HepG2 (cell line): ENCODE measurements at regions not wholly inside any gene's neighbourhood (a gene's known extent, or its start where the extent isn't known, plus 50 kb on each side); places are given as distances from the start of the nearest gene placed in this dataset.
"Not testable (repeated sequence)": the region's sequence is repeated elsewhere in the genome, so short reads cannot be mapped to it uniquely, and the experiment has no call there.

Experiments used
- CREM ChIP-seq, 2 experiments: sonication (generic) in 1 of 2; formaldehyde crosslinking in 1 of 2; IDR thresholded peaks; 2 replicates each; pipeline versions ENCODE4 v1.4.0 to v1.6.1; 2016 to 2020; ENCODE audit warnings: antibody characterized with exemption in 1 of 2, mild to moderate bottlenecking in 1 of 2, missing genetic modification reagents in 1 of 2
- CTCF ChIP-seq: sonication (generic); formaldehyde crosslinking; IDR thresholded peaks from 2 replicates; pipeline ENCODE4 v1.5.0; 2020; ENCODE audit warnings: mild to moderate bottlenecking, missing genetic modification reagents, moderate library complexity
- ESRRA ChIP-seq: sonication (generic); formaldehyde crosslinking; IDR thresholded peaks from 2 replicates; pipeline ENCODE4 v1.5.1; 2020; ENCODE audit warnings: mild to moderate bottlenecking, low read depth, missing genetic modification reagents
- EZH2 ChIP-seq: conservative IDR thresholded peaks from 2 replicates; pipeline ENCODE4 v1.6.1; 2012; ENCODE audit warnings: mild to moderate bottlenecking, low read depth, low read length, moderate library complexity
- HMGXB4 ChIP-seq, 2 experiments: sonication (generic) in 1 of 2; formaldehyde crosslinking in 1 of 2; IDR thresholded peaks; 2 replicates each; pipeline versions ENCODE4 v1.4.0 to v1.6.1; 2018 to 2020; ENCODE audit warnings: missing genetic modification reagents in 2 of 2, borderline replicate concordance in 1 of 2, low read depth in 1 of 2, mild to moderate bottlenecking in 1 of 2, missing biosample characterization in 1 of 2
- POLR2A ChIP-seq, 2 experiments: IDR thresholded peaks; 2 replicates each; pipeline ENCODE4 v1.6.1; 2011; ENCODE audit warnings: low read depth in 2 of 2, low read length in 2 of 2, mild to moderate bottlenecking in 1 of 2, moderate library complexity in 1 of 2; ENCODE audit not compliant: insufficient read depth in 1 of 2
- POLR2AphosphoS5 ChIP-seq: IDR thresholded peaks from 2 replicates; pipeline ENCODE4 v1.6.1; 2012; ENCODE audit warnings: low read depth, low read length
- ZFP36L1 ChIP-seq: sonication (generic); formaldehyde crosslinking; IDR thresholded peaks from 2 replicates; pipeline ENCODE4 v1.8.0; 2022; ENCODE audit warnings: mild to moderate bottlenecking, missing genetic modification reagents, moderate library complexity
- ZNF652 ChIP-seq: IDR thresholded peaks from 2 replicates; pipeline ENCODE4 v1.6.1; 2016; ENCODE audit warnings: low read depth, borderline replicate concordance
- TF ChIP-seq, protein P1 (sequence below): sonication (generic); formaldehyde crosslinking; IDR thresholded peaks from 2 replicates; pipeline ENCODE4 v1.4.0; 2020; ENCODE audit warnings: low read depth, missing genetic modification reagents
- TF ChIP-seq, protein P2 (sequence below): sonication (generic); formaldehyde crosslinking; IDR thresholded peaks from 2 replicates; pipeline ENCODE4 v1.5.0; 2020; ENCODE audit warnings: missing genetic modification reagents
- TF ChIP-seq, protein P3 (sequence below): IDR thresholded peaks from 2 replicates; pipeline ENCODE4 v1.6.1; 2012; ENCODE audit warnings: inconsistent platforms
- TF ChIP-seq, protein P4 (sequence below): sonication (generic); formaldehyde crosslinking; IDR thresholded peaks from 2 replicates; pipeline ENCODE4 v1.5.0; 2020; ENCODE audit warnings: missing genetic modification reagents, mild to moderate bottlenecking, borderline replicate concordance

DNA sequence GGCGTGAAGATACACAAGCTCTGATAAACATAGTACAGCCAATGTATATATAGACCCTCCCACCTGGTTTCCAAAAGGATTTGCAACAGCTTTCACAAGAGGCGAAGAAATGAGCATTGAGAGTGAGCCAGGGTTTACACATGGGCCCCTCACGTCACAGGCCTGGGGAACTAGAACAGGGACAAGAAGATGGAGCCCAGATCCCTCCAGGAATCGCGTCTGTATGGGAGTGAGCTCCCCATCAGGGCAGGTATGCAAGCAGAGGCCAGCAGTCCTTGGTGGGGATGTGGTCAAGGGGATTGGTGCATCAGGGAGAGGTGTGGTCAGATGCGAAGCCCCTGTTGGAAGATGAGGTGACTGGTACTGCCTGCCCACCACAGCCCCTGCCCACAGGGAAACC lies 75.9 kb downstream of the KCNJ18 start:
- TF ChIP-seq HMGXB4 (CRISPR knock-in tag; IDR thresholded peaks at IDR 0.05; ENCODE audit: borderline replicate concordance in 1 of 2, low read depth in 1 of 2); POLR2AphosphoS5; POLR2A (IDR thresholded peaks at IDR 0.05; ENCODE audit: insufficient read depth in 1 of 2, low read depth in 2 of 2, low read length in 2 of 2); ZNF652; CREM (IDR thresholded peaks at IDR 0.05); CREM (CRISPR knock-in tag; IDR thresholded peaks at IDR 0.05); ZFP36L1 (CRISPR knock-in tag); CTCF (CRISPR knock-in tag); ESRRA (CRISPR knock-in tag); EZH2: not testable (repeated sequence)
- TF ChIP-seq, protein P1, sequence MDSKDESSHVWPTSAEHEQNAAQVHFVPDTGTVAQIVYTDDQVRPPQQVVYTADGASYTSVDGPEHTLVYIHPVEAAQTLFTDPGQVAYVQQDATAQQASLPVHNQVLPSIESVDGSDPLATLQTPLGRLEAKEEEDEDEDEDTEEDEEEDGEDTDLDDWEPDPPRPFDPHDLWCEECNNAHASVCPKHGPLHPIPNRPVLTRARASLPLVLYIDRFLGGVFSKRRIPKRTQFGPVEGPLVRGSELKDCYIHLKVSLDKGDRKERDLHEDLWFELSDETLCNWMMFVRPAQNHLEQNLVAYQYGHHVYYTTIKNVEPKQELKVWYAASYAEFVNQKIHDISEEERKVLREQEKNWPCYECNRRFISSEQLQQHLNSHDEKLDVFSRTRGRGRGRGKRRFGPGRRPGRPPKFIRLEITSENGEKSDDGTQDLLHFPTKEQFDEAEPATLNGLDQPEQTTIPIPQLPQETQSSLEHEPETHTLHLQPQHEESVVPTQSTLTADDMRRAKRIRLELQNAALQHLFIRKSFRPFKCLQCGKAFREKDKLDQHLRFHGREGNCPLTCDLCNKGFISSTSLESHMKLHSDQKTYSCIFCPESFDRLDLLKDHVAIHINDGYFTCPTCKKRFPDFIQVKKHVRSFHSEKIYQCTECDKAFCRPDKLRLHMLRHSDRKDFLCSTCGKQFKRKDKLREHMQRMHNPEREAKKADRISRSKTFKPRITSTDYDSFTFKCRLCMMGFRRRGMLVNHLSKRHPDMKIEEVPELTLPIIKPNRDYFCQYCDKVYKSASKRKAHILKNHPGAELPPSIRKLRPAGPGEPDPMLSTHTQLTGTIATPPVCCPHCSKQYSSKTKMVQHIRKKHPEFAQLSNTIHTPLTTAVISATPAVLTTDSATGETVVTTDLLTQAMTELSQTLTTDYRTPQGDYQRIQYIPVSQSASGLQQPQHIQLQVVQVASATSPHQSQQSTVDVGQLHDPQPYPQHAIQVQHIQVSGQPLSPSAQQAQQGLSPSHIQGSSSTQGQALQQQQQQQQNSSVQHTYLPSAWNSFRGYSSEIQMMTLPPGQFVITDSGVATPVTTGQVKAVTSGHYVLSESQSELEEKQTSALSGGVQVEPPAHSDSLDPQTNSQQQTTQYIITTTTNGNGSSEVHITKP (CRISPR knock-in tag): not testable (repeated sequence)
- TF ChIP-seq, protein P2, sequence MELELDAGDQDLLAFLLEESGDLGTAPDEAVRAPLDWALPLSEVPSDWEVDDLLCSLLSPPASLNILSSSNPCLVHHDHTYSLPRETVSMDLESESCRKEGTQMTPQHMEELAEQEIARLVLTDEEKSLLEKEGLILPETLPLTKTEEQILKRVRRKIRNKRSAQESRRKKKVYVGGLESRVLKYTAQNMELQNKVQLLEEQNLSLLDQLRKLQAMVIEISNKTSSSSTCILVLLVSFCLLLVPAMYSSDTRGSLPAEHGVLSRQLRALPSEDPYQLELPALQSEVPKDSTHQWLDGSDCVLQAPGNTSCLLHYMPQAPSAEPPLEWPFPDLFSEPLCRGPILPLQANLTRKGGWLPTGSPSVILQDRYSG (CRISPR knock-in tag): not testable (repeated sequence)
- TF ChIP-seq, protein P3, sequence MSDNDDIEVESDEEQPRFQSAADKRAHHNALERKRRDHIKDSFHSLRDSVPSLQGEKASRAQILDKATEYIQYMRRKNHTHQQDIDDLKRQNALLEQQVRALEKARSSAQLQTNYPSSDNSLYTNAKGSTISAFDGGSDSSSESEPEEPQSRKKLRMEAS: not testable (repeated sequence)
- TF ChIP-seq, protein P4, sequence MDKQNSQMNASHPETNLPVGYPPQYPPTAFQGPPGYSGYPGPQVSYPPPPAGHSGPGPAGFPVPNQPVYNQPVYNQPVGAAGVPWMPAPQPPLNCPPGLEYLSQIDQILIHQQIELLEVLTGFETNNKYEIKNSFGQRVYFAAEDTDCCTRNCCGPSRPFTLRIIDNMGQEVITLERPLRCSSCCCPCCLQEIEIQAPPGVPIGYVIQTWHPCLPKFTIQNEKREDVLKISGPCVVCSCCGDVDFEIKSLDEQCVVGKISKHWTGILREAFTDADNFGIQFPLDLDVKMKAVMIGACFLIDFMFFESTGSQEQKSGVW (CRISPR knock-in tag): not testable (repeated sequence)
